Brain microvascular endothelial cell (primary cell): ENCODE measurements at regions not wholly inside any gene's neighbourhood (a gene's known extent, or its start where the extent isn't known, plus 50 kb on each side); places are given as distances from the start of the nearest gene placed in this dataset.

Experiments used
- DNase-seq: peaks from one replicate; pipeline ENCODE4 v3.0.0-alpha.2; 2020
- H3K27ac ChIP-seq: fragments of 250-450 bp; sonication (Bioruptor Pico); 2 replicates; pipeline ENCODE4 v1.5.1; 2020; ENCODE audit warnings: mild to moderate bottlenecking, moderate library complexity
- H3K27me3 ChIP-seq: fragments of 250-450 bp; sonication (Bioruptor Pico); replicated peaks from 2 replicates; pipeline ENCODE4 v1.5.1; 2020; ENCODE audit warnings: mild to moderate bottlenecking
- H3K36me3 ChIP-seq: fragments of 250-450 bp; sonication (Bioruptor Pico); replicated peaks from 2 replicates; pipeline ENCODE4 v1.5.1; 2020; ENCODE audit warnings: mild to moderate bottlenecking
- H3K4me3 ChIP-seq: 2 replicates; pipeline ENCODE4 v1.5.1; 2011; ENCODE audit warnings: low read depth, mild to moderate bottlenecking, control low read depth, low read length, moderate library complexity
- in situ Hi-C: cut with HindIII; loops from 2 replicates; pipeline ENCODE4 v1.10.0; 2017; ENCODE audit warnings: low sequenced_read_pairs, low pct_ligation_motif_present
- TF ChIP-seq, protein P1 (sequence below): IDR thresholded peaks from 2 replicates; pipeline ENCODE4 v1.5.1; 2011; ENCODE audit warnings: low read depth, mild to moderate bottlenecking, moderate library complexity, low read length, control low read depth, inconsistent platforms; ENCODE audit errors: missing control alignments

DNA sequence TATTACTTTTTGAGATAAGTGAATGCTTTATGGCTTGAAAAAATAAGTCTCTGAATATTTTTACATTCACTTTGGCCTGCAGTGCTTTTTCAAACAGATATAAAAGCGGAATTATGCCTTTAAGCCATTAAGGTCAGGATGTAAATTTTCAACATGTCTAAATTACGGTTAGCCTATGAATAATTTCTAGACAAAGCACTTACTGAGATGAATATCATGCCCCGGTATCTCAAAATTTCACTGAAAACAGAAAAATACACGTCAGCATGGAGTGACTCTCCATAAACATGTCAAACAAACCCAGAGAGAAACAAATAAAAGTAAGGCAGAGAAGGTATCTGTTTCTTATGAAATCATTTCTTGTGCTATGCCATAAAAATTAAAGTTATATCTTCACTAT is 853.9 kb downstream of the KCNT2 start:
- DNase-seq, result no peak
- TF ChIP-seq, protein P1, sequence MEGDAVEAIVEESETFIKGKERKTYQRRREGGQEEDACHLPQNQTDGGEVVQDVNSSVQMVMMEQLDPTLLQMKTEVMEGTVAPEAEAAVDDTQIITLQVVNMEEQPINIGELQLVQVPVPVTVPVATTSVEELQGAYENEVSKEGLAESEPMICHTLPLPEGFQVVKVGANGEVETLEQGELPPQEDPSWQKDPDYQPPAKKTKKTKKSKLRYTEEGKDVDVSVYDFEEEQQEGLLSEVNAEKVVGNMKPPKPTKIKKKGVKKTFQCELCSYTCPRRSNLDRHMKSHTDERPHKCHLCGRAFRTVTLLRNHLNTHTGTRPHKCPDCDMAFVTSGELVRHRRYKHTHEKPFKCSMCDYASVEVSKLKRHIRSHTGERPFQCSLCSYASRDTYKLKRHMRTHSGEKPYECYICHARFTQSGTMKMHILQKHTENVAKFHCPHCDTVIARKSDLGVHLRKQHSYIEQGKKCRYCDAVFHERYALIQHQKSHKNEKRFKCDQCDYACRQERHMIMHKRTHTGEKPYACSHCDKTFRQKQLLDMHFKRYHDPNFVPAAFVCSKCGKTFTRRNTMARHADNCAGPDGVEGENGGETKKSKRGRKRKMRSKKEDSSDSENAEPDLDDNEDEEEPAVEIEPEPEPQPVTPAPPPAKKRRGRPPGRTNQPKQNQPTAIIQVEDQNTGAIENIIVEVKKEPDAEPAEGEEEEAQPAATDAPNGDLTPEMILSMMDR, result no peak
- in situ Hi-C loops, result no loop called here
- Histone ChIP-seq H3K27ac (no peak overlapping the region), H3K27me3 (no peaks in the 10 kb centered on the region), H3K36me3 (no peaks in the 10 kb centered on the region), H3K4me3 (no peak overlapping the region)

DNA sequence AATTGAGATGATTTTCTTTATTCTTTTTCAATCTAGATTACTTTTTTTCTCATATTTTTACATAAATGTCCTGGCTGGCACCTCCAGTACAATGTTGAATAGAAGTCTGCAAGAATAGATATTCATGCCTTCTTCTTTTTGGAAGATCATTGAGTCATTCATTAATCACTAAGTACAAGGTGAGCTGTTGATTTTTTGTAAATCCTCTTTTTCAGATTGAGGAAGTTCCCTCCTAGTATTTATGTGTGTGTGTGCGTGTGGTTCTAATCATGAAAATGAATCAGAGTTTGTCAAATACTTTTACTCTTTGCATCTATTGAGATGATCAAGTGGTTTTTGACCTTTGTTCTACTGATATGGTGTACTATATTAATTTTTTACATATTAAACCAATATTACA is 859.3 kb downstream of the KCNT2 start:
- in situ Hi-C loops, result no loop called here
- no peak for DNase-seq
- H3K27me3 ChIP-seq, result no peaks in the 10 kb centered on the region
- H3K27ac ChIP-seq, result no peak overlapping the region
- TF ChIP-seq, protein P1, result no peak
- no peak overlapping the region for H3K4me3 ChIP-seq
- no peaks in the 10 kb centered on the region for H3K36me3 ChIP-seq

DNA sequence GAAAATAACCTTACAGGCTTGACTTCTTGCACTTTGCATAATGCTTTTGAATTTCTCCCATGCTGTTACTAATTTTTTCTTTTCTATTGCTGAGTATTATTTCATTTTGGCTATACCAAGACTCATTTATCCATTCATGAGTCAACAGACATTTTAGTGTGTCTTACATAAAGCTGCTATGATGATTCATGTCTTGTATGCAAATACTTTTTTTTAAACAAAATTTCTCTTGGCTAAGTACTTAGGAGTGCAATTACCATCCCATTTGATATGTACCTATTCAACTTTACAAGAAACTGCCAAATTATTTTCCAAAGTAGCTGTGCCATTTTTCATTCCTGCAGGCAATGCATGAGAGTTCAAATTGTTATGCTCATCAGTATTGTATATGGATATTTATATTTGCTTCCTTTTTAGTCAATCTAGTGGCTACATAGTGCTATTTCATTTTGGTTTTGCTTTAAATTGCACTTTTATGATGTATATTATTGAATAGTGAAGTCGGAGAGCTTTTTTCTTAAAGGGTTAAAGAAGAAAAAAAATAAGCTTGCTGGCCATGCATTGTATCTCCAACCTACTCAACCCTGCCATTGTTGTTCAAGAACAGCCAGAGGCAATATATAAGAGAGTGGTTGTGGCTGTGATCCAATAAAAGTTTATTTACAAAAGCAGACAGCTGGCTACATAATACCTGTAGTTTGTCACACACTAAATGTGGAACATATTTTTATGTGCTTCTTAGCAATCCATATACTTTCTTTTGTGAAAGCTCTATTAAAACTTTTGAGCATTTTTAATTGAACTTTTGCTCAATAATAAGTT is 862.8 kb downstream of the KCNT2 start:
- Histone ChIP-seq H3K4me3 (no peak overlapping the region), H3K27ac (no peak overlapping the region), H3K36me3 (no peaks in the 10 kb centered on the region), H3K27me3 (no peaks in the 10 kb centered on the region)
- in situ Hi-C loops, result no loop called here
- TF ChIP-seq, protein P1, result no peak
- no peak for DNase-seq

DNA sequence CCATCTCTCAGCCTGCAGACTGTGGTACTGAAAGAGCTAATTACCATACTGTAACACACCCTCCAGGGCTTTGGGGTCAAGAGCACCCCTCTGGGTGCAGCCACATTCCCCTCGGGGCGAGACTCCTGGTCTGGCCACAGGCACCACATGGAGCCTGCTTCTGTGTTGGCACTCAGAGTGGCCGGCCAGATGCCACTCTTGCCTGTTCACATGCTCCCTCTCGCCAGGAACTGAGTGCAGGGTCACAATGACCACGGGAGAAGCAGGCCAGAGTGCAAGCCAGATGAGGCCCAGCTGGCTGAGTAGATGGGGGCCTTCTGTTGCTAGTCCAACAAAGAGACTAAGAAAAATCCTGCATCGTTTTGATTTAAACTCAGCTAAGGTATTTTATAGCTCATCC is 864.0 kb downstream of the KCNT2 start:
- Histone ChIP-seq H3K4me3 (no peak overlapping the region), H3K27me3 (no peaks in the 10 kb centered on the region), H3K27ac (no peak overlapping the region), H3K36me3 (no peaks in the 10 kb centered on the region)
- TF ChIP-seq, protein P1, result no peak
- DNase-seq, result no peak
- in situ Hi-C loops, result no loop called here

DNA sequence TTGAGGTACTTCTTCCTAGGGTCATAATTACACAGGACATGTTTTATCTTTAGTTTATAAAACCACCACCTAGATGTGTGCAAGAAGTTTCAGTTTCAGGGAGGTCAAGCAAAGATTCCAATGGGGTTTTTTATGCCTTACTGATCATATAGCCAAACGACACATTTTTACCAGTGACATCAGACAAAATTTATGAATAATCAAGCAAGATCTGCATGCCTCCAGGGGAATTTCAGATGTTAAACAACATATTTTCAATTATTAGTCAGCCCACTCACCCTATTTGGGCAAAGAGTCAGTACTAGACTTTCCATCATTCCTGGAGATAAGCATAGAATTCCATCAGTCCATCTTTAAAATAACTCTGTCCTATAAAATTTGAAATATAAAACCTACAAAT is 867.4 kb downstream of the KCNT2 start:
- peak; percentile 11 for DNase-seq
- TF ChIP-seq, protein P1, result no peak
- no peaks in the 10 kb centered on the region for H3K27me3 ChIP-seq
- no peak overlapping the region for H3K27ac ChIP-seq
- in situ Hi-C loops, result no loop called here
- H3K36me3 ChIP-seq, result no peaks in the 10 kb centered on the region
- no peak overlapping the region for H3K4me3 ChIP-seq
